ENCODE measurements at regions not wholly inside any gene's neighbourhood (a gene's known extent, or its start where the extent isn't known, plus 50 kb on each side); places are given as distances from the start of the nearest gene placed in this dataset.

DNA sequence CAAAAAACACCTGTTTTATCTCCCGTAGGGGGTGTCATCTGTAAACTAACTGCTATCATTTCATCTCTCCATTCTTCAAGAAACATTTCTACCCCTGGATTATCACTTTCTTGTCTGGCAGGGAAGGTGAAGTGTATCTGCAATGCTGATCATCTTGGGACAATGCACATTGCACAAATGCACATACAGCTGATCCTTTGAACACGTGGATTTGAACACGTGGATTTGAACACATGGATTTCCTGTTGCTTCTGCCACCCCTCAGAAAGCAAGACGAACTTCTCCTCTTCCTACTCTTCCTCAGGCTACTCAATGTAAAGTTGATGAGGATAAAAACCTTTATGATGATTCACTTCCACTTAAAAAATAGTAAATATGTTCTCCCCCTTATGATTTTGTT, 147.4 kb upstream of the PRLR start:
- Histone ChIP-seq H3K9me3 (replicated peaks; ENCODE audit: control insufficient read depth, insufficient read depth, low read depth, low read length) (no peaks in the 10 kb centered on the region; the same call in none of the 2 replicates), H3K9me1 (ENCODE audit: control insufficient read depth, insufficient read depth, low read length) (no peaks in the 10 kb centered on the region), H3K4me2 (ENCODE audit: insufficient read depth, low read length) (no peak overlapping the region), H3K4me1 (replicated peaks in 1 of 2; ENCODE audit: control insufficient read depth in 2 of 2, insufficient read depth in 2 of 2, low read length in 2 of 2) (no peaks in the 10 kb centered on the region), H3K79me2 (ENCODE audit: control insufficient read depth, insufficient read depth, low read length) (no peaks in the 10 kb centered on the region), H3K9ac (ENCODE audit: insufficient read depth in 1 of 2, low read depth in 2 of 2, low read length in 2 of 2) (no peak overlapping the region), H3K36me3 (ENCODE audit: control insufficient read depth, insufficient read depth, low read length) (no peaks in the 10 kb centered on the region), H3K27ac (ENCODE audit: extremely low read depth, low read depth, low read length) (no peak overlapping the region), H3K4me3 (no peak overlapping the region), H3K27me3 (ENCODE audit: control insufficient read depth in 2 of 2, insufficient read depth in 2 of 2, low read length in 2 of 2) (no peaks in the 10 kb centered on the region), H4K20me1 (replicated peaks; ENCODE audit: control insufficient read depth, insufficient read depth, low read length) (no peaks in the 10 kb centered on the region), H2AFZ (ENCODE audit: low read depth, low read length) (no peak overlapping the region)
- ChIA-PET POLR2A (no interaction called here), CTCF (ENCODE audit: low intra/inter-chr PET ratio) (no interaction called here)
- 0% methylated on average over 4 of the region's 4 CpGs for WGBS (ENCODE audit: insufficient coverage, low coverage, missing lambda C conversion rate)
- no peak for FAIRE-seq
- no TSS peak for BruUV-seq (replicated peaks)
- no peak for DNase-seq (ENCODE audit: extremely low read depth in 1 of 4, low spot score in 3 of 4)
- no peak for ATAC-seq
- intact Hi-C loops (cut with micrococcal nuclease): no loop called here
- in situ Hi-C loops (cut with MboI): no loop called here
- TF ChIP-seq IRF2 (CRISPR knock-in tag; IDR thresholded peaks at IDR 0.05) (no peak), CTBP1 (IDR thresholded peaks at IDR 0.05; ENCODE audit: borderline replicate concordance) (no peak), ZNF184 (CRISPR knock-in tag; IDR thresholded peaks at IDR 0.05) (no peak), CAMTA2 (CRISPR knock-in tag; conservative IDR thresholded peaks at IDR 0.05) (no peak), HNRNPH1 (optimal IDR thresholded peaks at IDR 0.05; ENCODE audit: low read depth, low read length) (no peak), CBFA2T3 (IDR thresholded peaks at IDR 0.05) (no peak), IRF9 (tag; IDR thresholded peaks at IDR 0.05) (no peak), JUND (IDR thresholded peaks at IDR 0.05; ENCODE audit: borderline replicate concordance, low read depth, low read length) (no peak), JUND (tag; IDR thresholded peaks at IDR 0.05; ENCODE audit: borderline replicate concordance, low read depth, low read length) (no peak), ZNF695 (CRISPR knock-in tag; IDR thresholded peaks at IDR 0.05) (no peak), TAF1 (IDR thresholded peaks at IDR 0.05; ENCODE audit: control insufficient read depth, extremely low read depth, insufficient read depth, low read length, severe bottlenecking) (no peak), RBM22 (IDR thresholded peaks at IDR 0.05; ENCODE audit: low read depth, low read length, poor library complexity, severe bottlenecking) (no peak)
- TF ChIP-seq, protein P1, sequence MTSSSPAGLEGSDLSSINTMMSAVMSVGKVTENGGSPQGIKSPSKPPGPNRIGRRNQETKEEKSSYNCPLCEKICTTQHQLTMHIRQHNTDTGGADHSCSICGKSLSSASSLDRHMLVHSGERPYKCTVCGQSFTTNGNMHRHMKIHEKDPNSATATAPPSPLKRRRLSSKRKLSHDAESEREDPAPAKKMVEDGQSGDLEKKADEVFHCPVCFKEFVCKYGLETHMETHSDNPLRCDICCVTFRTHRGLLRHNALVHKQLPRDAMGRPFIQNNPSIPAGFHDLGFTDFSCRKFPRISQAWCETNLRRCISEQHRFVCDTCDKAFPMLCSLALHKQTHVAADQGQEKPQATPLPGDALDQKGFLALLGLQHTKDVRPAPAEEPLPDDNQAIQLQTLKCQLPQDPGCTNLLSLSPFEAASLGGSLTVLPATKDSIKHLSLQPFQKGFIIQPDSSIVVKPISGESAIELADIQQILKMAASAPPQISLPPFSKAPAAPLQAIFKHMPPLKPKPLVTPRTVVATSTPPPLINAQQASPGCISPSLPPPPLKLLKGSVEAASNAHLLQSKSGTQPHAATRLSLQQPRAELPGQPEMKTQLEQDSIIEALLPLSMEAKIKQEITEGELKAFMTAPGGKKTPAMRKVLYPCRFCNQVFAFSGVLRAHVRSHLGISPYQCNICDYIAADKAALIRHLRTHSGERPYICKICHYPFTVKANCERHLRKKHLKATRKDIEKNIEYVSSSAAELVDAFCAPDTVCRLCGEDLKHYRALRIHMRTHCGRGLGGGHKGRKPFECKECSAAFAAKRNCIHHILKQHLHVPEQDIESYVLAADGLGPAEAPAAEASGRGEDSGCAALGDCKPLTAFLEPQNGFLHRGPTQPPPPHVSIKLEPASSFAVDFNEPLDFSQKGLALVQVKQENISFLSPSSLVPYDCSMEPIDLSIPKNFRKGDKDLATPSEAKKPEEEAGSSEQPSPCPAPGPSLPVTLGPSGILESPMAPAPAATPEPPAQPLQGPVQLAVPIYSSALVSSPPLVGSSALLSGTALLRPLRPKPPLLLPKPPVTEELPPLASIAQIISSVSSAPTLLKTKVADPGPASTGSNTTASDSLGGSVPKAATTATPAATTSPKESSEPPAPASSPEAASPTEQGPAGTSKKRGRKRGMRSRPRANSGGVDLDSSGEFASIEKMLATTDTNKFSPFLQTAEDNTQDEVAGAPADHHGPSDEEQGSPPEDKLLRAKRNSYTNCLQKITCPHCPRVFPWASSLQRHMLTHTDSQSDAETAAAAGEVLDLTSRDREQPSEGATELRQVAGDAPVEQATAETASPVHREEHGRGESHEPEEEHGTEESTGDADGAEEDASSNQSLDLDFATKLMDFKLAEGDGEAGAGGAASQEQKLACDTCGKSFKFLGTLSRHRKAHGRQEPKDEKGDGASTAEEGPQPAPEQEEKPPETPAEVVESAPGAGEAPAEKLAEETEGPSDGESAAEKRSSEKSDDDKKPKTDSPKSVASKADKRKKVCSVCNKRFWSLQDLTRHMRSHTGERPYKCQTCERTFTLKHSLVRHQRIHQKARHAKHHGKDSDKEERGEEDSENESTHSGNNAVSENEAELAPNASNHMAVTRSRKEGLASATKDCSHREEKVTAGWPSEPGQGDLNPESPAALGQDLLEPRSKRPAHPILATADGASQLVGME (CRISPR knock-in tag; IDR thresholded peaks at IDR 0.05): no peak
- TF ChIP-seq, protein P2, sequence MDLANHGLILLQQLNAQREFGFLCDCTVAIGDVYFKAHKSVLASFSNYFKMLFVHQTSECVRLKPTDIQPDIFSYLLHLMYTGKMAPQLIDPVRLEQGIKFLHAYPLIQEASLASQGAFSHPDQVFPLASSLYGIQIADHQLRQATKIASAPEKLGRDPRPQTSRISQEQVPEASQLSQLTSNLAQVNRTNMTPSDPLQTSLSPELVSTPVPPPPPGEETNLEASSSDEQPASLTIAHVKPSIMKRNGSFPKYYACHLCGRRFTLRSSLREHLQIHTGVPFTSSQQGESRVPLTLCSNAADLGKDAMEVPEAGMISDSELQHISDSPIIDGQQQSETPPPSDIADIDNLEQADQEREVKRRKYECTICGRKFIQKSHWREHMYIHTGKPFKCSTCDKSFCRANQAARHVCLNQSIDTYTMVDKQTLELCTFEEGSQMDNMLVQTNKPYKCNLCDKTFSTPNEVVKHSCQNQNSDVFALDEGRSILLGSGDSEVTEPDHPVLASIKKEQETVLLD (IDR thresholded peaks at IDR 0.05): no peak
- TF ChIP-seq, protein P3, sequence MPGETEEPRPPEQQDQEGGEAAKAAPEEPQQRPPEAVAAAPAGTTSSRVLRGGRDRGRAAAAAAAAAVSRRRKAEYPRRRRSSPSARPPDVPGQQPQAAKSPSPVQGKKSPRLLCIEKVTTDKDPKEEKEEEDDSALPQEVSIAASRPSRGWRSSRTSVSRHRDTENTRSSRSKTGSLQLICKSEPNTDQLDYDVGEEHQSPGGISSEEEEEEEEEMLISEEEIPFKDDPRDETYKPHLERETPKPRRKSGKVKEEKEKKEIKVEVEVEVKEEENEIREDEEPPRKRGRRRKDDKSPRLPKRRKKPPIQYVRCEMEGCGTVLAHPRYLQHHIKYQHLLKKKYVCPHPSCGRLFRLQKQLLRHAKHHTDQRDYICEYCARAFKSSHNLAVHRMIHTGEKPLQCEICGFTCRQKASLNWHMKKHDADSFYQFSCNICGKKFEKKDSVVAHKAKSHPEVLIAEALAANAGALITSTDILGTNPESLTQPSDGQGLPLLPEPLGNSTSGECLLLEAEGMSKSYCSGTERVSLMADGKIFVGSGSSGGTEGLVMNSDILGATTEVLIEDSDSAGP (CRISPR knock-in tag; IDR thresholded peaks at IDR 0.05): no peak
